IMR-90 (cell line): ENCODE measurements at regions not wholly inside any gene's neighbourhood (a gene's known extent, or its start where the extent isn't known, plus 50 kb on each side); places are given as distances from the start of the nearest gene placed in this dataset.
"Not testable (repeated sequence)": the region's sequence is repeated elsewhere in the genome, so short reads cannot be mapped to it uniquely, and the experiment has no call there.

Source experiments
- BHLHE40 ChIP-seq: fragments of 150-350 bp; IDR thresholded peaks from 2 replicates; pipeline ENCODE4 v1.6.1; 2016; ENCODE audit warnings: mild to moderate bottlenecking, low read depth, low read length
- MAFK ChIP-seq: IDR thresholded peaks from 2 replicates; pipeline ENCODE4 v1.6.1; 2012; ENCODE audit warnings: low read depth, low read length, improper control_type of control experiment
- MAZ ChIP-seq: IDR thresholded peaks from 2 replicates; pipeline ENCODE4 v1.6.1; 2012; ENCODE audit warnings: low read depth, mild to moderate bottlenecking, low read length, improper control_type of control experiment, moderate library complexity, borderline replicate concordance
- POLR2A ChIP-seq: IDR thresholded peaks from 2 replicates; pipeline ENCODE4 v1.6.1; 2012; ENCODE audit warnings: mild to moderate bottlenecking, low read depth, low read length
- RAD21 ChIP-seq: IDR thresholded peaks from 2 replicates; pipeline ENCODE4 v1.6.1; 2012; ENCODE audit warnings: low read length, improper control_type of control experiment
- RCOR1 ChIP-seq: IDR thresholded peaks from 2 replicates; pipeline ENCODE4 v1.6.1; 2012; ENCODE audit warnings: mild to moderate bottlenecking, low read length, improper control_type of control experiment; ENCODE audit not compliant: insufficient replicate concordance
- RFX5 ChIP-seq: IDR thresholded peaks from 2 replicates; pipeline ENCODE4 v1.8.0; 2012; ENCODE audit warnings: low read depth, mild to moderate bottlenecking, low read length, moderate library complexity
- TF ChIP-seq, protein P1 (sequence below): conservative IDR thresholded peaks from 2 replicates; pipeline ENCODE4 v1.5.1; 2012; ENCODE audit warnings: mild to moderate bottlenecking, low read depth, low read length, improper control_type of control experiment

GRCh38 chr12:107379142-107379851, 285.9 kb upstream of the CRY1 start:
- TF ChIP-seq, protein P1, sequence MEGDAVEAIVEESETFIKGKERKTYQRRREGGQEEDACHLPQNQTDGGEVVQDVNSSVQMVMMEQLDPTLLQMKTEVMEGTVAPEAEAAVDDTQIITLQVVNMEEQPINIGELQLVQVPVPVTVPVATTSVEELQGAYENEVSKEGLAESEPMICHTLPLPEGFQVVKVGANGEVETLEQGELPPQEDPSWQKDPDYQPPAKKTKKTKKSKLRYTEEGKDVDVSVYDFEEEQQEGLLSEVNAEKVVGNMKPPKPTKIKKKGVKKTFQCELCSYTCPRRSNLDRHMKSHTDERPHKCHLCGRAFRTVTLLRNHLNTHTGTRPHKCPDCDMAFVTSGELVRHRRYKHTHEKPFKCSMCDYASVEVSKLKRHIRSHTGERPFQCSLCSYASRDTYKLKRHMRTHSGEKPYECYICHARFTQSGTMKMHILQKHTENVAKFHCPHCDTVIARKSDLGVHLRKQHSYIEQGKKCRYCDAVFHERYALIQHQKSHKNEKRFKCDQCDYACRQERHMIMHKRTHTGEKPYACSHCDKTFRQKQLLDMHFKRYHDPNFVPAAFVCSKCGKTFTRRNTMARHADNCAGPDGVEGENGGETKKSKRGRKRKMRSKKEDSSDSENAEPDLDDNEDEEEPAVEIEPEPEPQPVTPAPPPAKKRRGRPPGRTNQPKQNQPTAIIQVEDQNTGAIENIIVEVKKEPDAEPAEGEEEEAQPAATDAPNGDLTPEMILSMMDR = not testable (repeated sequence)
- not testable (repeated sequence) for TF ChIP-seq POLR2A, BHLHE40, MAFK, MAZ, RCOR1, RFX5, RAD21
